ENCODE measurements at regions not wholly inside any gene's neighbourhood (a gene's known extent, or its start where the extent isn't known, plus 50 kb on each side); places are given as distances from the start of the nearest gene placed in this dataset.

GRCh38 chr6:105789935-105790334 lies 296.2 kb upstream of the PRDM1 start:
- no peak for TF ChIP-seq BCL3 (IDR thresholded peaks at IDR 0.05)
- no peak for TF ChIP-seq REST (IDR thresholded peaks at IDR 0.05)
- TF ChIP-seq RAD21 (conservative IDR thresholded peaks at IDR 0.05 in 1 of 2, IDR thresholded peaks at IDR 0.05 in 1 of 2), result no peak
- no peak for TF ChIP-seq POLR2A (IDR thresholded peaks at IDR 0.05; ENCODE audit: low read length)
